Endodermal cell (in vitro differentiated cells): ENCODE measurements at regions not wholly inside any gene's neighbourhood (a gene's known extent, or its start where the extent isn't known, plus 50 kb on each side); places are given as distances from the start of the nearest gene placed in this dataset.
A peak's percentile ranks its signal among the peaks of the same experiment; 100 is the strongest.

Experiments used
- DNase-seq: peaks from one replicate; pipeline ENCODE4 v3.0.0-alpha.2; 2017
- H3K27ac ChIP-seq: 2 replicates; pipeline ENCODE4 v1.5.1; 2013; ENCODE audit warnings: mild to moderate bottlenecking, low read depth, low read length, moderate library complexity
- H3K27me3 ChIP-seq: 2 replicates; pipeline ENCODE4 v1.6.1; 2013; ENCODE audit warnings: mild to moderate bottlenecking, low read length, moderate library complexity; ENCODE audit not compliant: insufficient read depth, control insufficient read depth, poor library complexity, severe bottlenecking
- H3K36me3 ChIP-seq: 2 replicates; pipeline ENCODE4 v1.7.0; 2013; ENCODE audit warnings: mild to moderate bottlenecking, low read length, moderate library complexity; ENCODE audit not compliant: control insufficient read depth, insufficient read depth
- H3K4me1 ChIP-seq: one replicate; pipeline ENCODE4 v1.7.0; 2013; ENCODE audit warnings: low read length; ENCODE audit not compliant: control insufficient read depth, insufficient read depth
- H3K4me3 ChIP-seq: 2 replicates; pipeline ENCODE4 v1.5.1; 2013; ENCODE audit warnings: mild to moderate bottlenecking, low read length, moderate library complexity
- H3K9ac ChIP-seq: 2 replicates; pipeline ENCODE4 v1.6.1; 2013; ENCODE audit warnings: mild to moderate bottlenecking, low read length, moderate library complexity; ENCODE audit not compliant: poor library complexity, severe bottlenecking; ENCODE audit errors: extremely low read depth
- H3K9me3 ChIP-seq: 2 replicates; pipeline ENCODE4 v1.6.1; 2013; ENCODE audit warnings: mild to moderate bottlenecking, low read length, moderate library complexity; ENCODE audit not compliant: control insufficient read depth
- H3K27ac Mint-ChIP-seq: 2 replicates; pipeline ENCODE4 v1.8.0; 2020; ENCODE audit warnings: mixed read lengths
- H3K27me3 Mint-ChIP-seq: 2 replicates; pipeline ENCODE4 v1.8.0; 2021; ENCODE audit warnings: mild to moderate bottlenecking, mixed read lengths; ENCODE audit not compliant: insufficient read depth
- H3K36me3 Mint-ChIP-seq: 2 replicates; pipeline ENCODE4 v1.8.0; 2020; ENCODE audit warnings: low read depth, mixed read lengths
- H3K4me1 Mint-ChIP-seq: 2 replicates; pipeline ENCODE4 v1.8.0; 2020; ENCODE audit warnings: mixed read lengths
- H3K4me3 Mint-ChIP-seq: 2 replicates; pipeline ENCODE4 v1.8.0; 2020; ENCODE audit warnings: mild to moderate bottlenecking, moderate library complexity, mixed read lengths
- H3K9me3 Mint-ChIP-seq: 2 replicates; pipeline ENCODE4 v1.8.0; 2020; ENCODE audit warnings: mild to moderate bottlenecking, mixed read lengths
- CTCF ChIP-seq: fragments of 200-600 bp; sonication (generic); conservative IDR thresholded peaks from 2 replicates; pipeline ENCODE4 v1.5.0; 2021; ENCODE audit warnings: antibody characterized with exemption, mild to moderate bottlenecking
- WGBS, 2 experiments: methylation state at CpG; one replicate each; pipeline versions ENCODE4 v1.1.5 to v1.1.7; 2013; ENCODE audit warnings: missing lambda C conversion rate in 2 of 2, mixed read lengths in 1 of 2; ENCODE audit not compliant: insufficient coverage in 1 of 2, insufficient read length in 1 of 2; 5-methylcytosine and 5-hydroxymethylcytosine counted together

GRCh38 chr2:22518641-22519040, 866.3 kb upstream of the KLHL29 start:
- H3K9ac ChIP-seq: no peak overlapping the region
- peaks cover 9% of the 10 kb centered on the region for H3K9me3 Mint-ChIP-seq
- H3K9me3 ChIP-seq: no peaks in the 10 kb centered on the region
- no peak for DNase-seq
- H3K27me3 Mint-ChIP-seq: no peaks in the 10 kb centered on the region
- no peak overlapping the region for H3K27ac Mint-ChIP-seq
- no peak for TF ChIP-seq CTCF
- peaks cover 2% of the 10 kb centered on the region for H3K36me3 Mint-ChIP-seq
- H3K4me3 ChIP-seq: no peak overlapping the region
- H3K4me1 Mint-ChIP-seq: peaks cover 40% of the 10 kb centered on the region
- no peaks in the 10 kb centered on the region for H3K27me3 ChIP-seq
- no peak overlapping the region for H3K4me3 Mint-ChIP-seq
- no peaks in the 10 kb centered on the region for H3K36me3 ChIP-seq
- no peak overlapping the region for H3K27ac ChIP-seq
- H3K4me1 ChIP-seq: peaks cover 12% of the 10 kb centered on the region

GRCh38 chr2:22520369-22521288, 864.4 kb upstream of the KLHL29 start:
- Histone ChIP-seq H3K4me3 (peak overlapping the region; percentile 78), H3K27me3 (no peaks in the 10 kb centered on the region), H3K9ac (no peak overlapping the region), H3K27ac (no peak overlapping the region), H3K36me3 (no peaks in the 10 kb centered on the region), H3K4me1 (peaks cover 12% of the 10 kb centered on the region), H3K9me3 (peaks cover 14% of the 10 kb centered on the region)
- Mint-ChIP-seq H3K27ac (peak overlapping the region; percentile 24), H3K27me3 (no peaks in the 10 kb centered on the region), H3K36me3 (peaks cover 9% of the 10 kb centered on the region), H3K9me3 (peaks cover 17% of the 10 kb centered on the region), H3K4me1 (peaks cover 34% of the 10 kb centered on the region), H3K4me3 (no peak overlapping the region)
- no peak for DNase-seq
- WGBS, 2 experiments: 85 to 96% methylated on average over 4 to 8 of the region's 8 CpGs
- no peak for TF ChIP-seq CTCF

GRCh38 chr2:22521620-22522019, 863.4 kb upstream of the KLHL29 start:
- H3K27me3 Mint-ChIP-seq: no peaks in the 10 kb centered on the region
- H3K4me1 Mint-ChIP-seq: peaks cover 34% of the 10 kb centered on the region
- peaks cover 16% of the 10 kb centered on the region for H3K36me3 Mint-ChIP-seq
- Histone ChIP-seq H3K9me3 (peaks cover 24% of the 10 kb centered on the region), H3K4me3 (peak overlapping the region; percentile 78), H3K4me1 (peaks cover 12% of the 10 kb centered on the region), H3K27me3 (no peaks in the 10 kb centered on the region), H3K27ac (no peak overlapping the region), H3K36me3 (no peaks in the 10 kb centered on the region), H3K9ac (peak overlapping the region; percentile 25)
- peak overlapping the region; percentile 86 for H3K27ac Mint-ChIP-seq
- DNase-seq: peak; percentile 55
- no peak for TF ChIP-seq CTCF
- peaks cover 21% of the 10 kb centered on the region for H3K9me3 Mint-ChIP-seq
- H3K4me3 Mint-ChIP-seq: no peak overlapping the region
